Brain microvascular endothelial cell (primary cell): ENCODE measurements at regions not wholly inside any gene's neighbourhood (a gene's known extent, or its start where the extent isn't known, plus 50 kb on each side); places are given as distances from the start of the nearest gene placed in this dataset.

Source experiments
- DNase-seq: peaks from one replicate; pipeline ENCODE4 v3.0.0-alpha.2; 2020
- H3K27ac ChIP-seq: fragments of 250-450 bp; sonication (Bioruptor Pico); 2 replicates; pipeline ENCODE4 v1.5.1; 2020; ENCODE audit warnings: mild to moderate bottlenecking, moderate library complexity
- H3K27me3 ChIP-seq: fragments of 250-450 bp; sonication (Bioruptor Pico); replicated peaks from 2 replicates; pipeline ENCODE4 v1.5.1; 2020; ENCODE audit warnings: mild to moderate bottlenecking
- H3K36me3 ChIP-seq: fragments of 250-450 bp; sonication (Bioruptor Pico); replicated peaks from 2 replicates; pipeline ENCODE4 v1.5.1; 2020; ENCODE audit warnings: mild to moderate bottlenecking
- H3K4me3 ChIP-seq: 2 replicates; pipeline ENCODE4 v1.5.1; 2011; ENCODE audit warnings: low read depth, mild to moderate bottlenecking, control low read depth, low read length, moderate library complexity
- in situ Hi-C: cut with HindIII; loops from 2 replicates; pipeline ENCODE4 v1.10.0; 2017; ENCODE audit warnings: low sequenced_read_pairs, low pct_ligation_motif_present
- TF ChIP-seq, protein P1 (sequence below): IDR thresholded peaks from 2 replicates; pipeline ENCODE4 v1.5.1; 2011; ENCODE audit warnings: low read depth, mild to moderate bottlenecking, moderate library complexity, low read length, control low read depth, inconsistent platforms; ENCODE audit errors: missing control alignments

GRCh38 chr6:139990856-139991465 is 616.5 kb upstream of the CITED2 start:
- in situ Hi-C loops, result no loop called here
- H3K36me3 ChIP-seq, result no peaks in the 10 kb centered on the region
- H3K4me3 ChIP-seq, result no peak overlapping the region
- H3K27ac ChIP-seq, result peak overlapping the region; percentile 26
- TF ChIP-seq, protein P1, sequence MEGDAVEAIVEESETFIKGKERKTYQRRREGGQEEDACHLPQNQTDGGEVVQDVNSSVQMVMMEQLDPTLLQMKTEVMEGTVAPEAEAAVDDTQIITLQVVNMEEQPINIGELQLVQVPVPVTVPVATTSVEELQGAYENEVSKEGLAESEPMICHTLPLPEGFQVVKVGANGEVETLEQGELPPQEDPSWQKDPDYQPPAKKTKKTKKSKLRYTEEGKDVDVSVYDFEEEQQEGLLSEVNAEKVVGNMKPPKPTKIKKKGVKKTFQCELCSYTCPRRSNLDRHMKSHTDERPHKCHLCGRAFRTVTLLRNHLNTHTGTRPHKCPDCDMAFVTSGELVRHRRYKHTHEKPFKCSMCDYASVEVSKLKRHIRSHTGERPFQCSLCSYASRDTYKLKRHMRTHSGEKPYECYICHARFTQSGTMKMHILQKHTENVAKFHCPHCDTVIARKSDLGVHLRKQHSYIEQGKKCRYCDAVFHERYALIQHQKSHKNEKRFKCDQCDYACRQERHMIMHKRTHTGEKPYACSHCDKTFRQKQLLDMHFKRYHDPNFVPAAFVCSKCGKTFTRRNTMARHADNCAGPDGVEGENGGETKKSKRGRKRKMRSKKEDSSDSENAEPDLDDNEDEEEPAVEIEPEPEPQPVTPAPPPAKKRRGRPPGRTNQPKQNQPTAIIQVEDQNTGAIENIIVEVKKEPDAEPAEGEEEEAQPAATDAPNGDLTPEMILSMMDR, result no peak
- H3K27me3 ChIP-seq, result no peaks in the 10 kb centered on the region
- peak; percentile 44 for DNase-seq

DNA sequence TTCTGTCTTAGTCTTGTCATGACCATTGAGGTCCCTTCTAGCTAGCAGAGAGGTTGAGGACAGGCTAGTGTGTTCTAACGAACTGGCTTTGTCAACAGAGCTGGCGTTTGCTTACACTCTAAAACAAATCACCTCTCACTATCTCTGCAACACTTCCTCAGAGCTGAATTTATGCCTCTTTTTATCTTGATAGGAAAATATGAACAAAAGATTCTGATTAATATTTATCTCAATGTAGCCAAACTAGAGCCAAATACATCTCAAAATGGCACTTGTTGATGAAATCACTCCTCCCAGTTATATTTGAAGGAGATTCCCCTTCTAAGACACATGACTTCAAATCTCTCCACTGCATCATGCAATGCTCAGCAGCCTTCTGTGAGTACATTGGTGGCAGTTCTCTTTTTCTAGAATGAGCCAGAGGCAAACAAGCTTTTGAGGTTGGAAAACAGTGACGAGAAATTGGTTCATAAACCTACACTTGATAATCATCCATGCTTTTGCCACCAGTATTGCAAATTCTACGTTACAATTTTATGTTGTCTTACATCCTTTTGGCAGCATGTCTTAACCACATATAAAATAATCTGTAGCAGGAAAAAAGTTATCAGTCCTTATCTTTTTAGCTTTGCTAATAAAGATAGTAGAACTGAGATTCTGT is 615.7 kb upstream of the CITED2 start:
- no peaks in the 10 kb centered on the region for H3K36me3 ChIP-seq
- H3K4me3 ChIP-seq, result no peak overlapping the region
- in situ Hi-C loops, result no loop called here
- no peaks in the 10 kb centered on the region for H3K27me3 ChIP-seq
- no peak for DNase-seq
- peak overlapping the region; percentile 26 for H3K27ac ChIP-seq
- TF ChIP-seq, protein P1, result no peak

DNA sequence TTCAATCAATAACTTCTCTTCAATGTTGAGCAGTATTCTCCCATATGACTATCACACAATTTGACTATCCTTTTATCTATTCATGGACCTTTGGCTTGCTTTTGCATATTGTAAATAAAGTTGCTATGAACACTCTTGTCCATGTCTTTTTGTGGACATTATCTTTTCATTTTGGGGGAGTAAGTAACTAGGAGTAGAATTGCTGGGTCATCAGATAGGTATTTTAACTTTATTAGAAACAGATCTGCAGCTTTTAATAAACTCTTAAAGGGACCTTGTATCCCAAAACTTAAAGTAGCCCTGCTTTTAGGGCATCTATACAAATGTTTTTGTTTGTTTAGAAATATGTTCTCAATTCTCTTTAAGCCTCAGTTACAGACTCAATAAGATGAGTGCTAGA is 614.2 kb upstream of the CITED2 start:
- in situ Hi-C loops, result no loop called here
- Histone ChIP-seq H3K4me3 (no peak overlapping the region), H3K27me3 (no peaks in the 10 kb centered on the region), H3K27ac (no peak overlapping the region), H3K36me3 (no peaks in the 10 kb centered on the region)
- TF ChIP-seq, protein P1, result no peak
- no peak for DNase-seq

GRCh38 chr6:139987091-139987490 is 612.6 kb upstream of the CITED2 start:
- no peaks in the 10 kb centered on the region for H3K27me3 ChIP-seq
- H3K4me3 ChIP-seq, result no peak overlapping the region
- H3K36me3 ChIP-seq, result no peaks in the 10 kb centered on the region
- H3K27ac ChIP-seq, result no peak overlapping the region
- DNase-seq, result no peak
- in situ Hi-C loops, result no loop called here
- TF ChIP-seq, protein P1, result no peak

- H3K36me3 ChIP-seq, result no peaks in the 10 kb centered on the region
- H3K27me3 ChIP-seq, result no peaks in the 10 kb centered on the region
- in situ Hi-C loops, result no loop called here
- DNase-seq, result no peak
- TF ChIP-seq, protein P1, result no peak
- no peak overlapping the region for H3K27ac ChIP-seq
- H3K4me3 ChIP-seq, result no peak overlapping the region
Measured at GRCh38 chr6:139985236-139985815, 610.9 kb upstream of the CITED2 start.
